Left cardiac atrium (tissue), 4 donors: ENCODE measurements at regions not wholly inside any gene's neighbourhood (a gene's known extent, or its start where the extent isn't known, plus 50 kb on each side); places are given as distances from the start of the nearest gene placed in this dataset.
A peak's percentile ranks its signal among the peaks of the same experiment; 100 is the strongest.
"Not testable (repeated sequence)": the region's sequence is repeated elsewhere in the genome, so short reads cannot be mapped to it uniquely, and the experiment has no call there.

ENCODE experiments used
- ATAC-seq, 2 donors: fragments of 200-7000 bp; cut with Tn5 transposase; one replicate each; pipeline ENCODE4 v1.9.1; 2020; ENCODE audit warnings: mild to moderate bottlenecking in 2 of 2, moderate library complexity in 2 of 2
- DNase-seq: peaks from one replicate; pipeline ENCODE4 v3.0.0-alpha.2; 2020
- intact Hi-C, 2 donors: fragments of 100-400 bp; cut with DNase I; formaldehyde crosslinking; loops; one replicate each; pipeline versions ENCODE4 v1.14.1 to v1.15.1; 2022 to 2023
- donor health status: DM: no; HTN: yes; CAD: no.
- donor health status: DM: no; HTN: yes; CAD: no; lungs with severe emphysema.
- donor health status: DM: yes; HTN: yes; CAD: no.
- donor health status: Dilated cardiomyopathy.

DNA sequence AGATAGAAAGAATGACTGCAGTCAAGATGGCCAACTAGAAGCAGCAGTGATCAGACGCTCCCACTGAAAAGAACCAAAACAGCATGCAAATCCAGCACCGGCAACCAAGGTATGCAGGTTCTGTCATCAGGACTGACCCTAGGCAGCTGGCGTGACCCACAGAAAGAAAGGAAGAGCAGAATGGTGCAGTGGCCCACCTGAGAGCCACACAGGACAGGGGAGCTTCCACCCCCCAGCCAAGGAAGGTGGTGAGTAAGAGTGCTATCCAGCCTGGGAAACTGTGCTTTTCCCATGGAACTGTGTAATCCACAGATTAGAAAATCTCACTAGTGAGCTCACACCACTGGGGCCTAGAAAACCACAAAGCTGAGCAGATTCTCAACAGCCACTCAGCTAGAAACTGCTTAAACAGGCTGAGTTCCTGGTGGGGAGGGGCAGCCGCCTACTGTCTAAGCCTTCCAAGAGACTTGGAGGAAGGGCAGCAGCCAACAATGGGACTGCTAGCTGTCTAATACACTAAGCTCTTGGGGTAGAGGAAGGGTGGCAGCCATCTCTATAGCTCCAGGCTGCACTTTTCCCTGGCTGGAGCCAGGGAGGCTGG, 127.9 kb downstream of the EVA1A start:
- intact Hi-C loops = no loop called here
- ATAC-seq = no peak
- no peak for DNase-seq

DNA sequence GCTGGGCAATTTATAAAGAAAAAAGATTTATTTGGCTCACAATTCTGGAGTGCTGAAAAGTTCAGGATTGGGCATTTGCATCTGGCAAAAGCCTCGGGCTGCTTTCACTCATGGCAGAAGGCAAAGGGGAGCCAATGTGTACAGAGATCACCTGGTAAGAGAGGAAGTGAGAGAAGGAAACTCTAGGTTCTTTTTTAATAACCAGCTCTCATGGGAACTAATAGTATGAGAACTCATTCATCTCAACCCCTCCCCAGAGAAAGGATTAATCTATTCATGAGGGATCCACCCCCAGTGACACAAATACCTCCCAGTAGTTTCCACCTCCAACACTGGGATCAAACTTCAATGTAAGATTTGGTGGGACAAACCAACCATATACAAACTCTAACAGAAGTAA, 129.0 kb downstream of the EVA1A start:
- intact Hi-C loops = no loop called here
- DNase-seq (no peak), ATAC-seq (no peak)

DNA sequence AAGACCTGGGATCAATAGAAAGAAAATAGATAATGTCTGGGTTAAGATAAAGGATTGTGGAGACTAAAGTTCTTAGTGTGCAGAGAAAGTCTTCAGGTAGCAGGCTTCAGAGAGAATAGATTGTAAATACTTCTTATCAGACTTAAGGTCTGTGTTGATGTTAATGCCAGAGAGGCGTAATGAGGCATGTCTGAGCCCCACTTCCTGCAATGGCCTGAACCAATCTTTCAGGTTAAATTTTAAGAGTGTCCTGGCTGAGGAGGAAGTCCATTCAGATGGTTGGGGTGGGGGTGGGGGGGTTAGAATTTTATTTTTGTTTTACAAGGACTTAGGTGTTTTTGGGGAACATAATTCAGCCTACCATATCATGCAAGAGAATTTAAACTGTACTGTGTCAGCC, 129.5 kb downstream of the EVA1A start:
- intact Hi-C loops = no loop called here
- no peak for DNase-seq
- ATAC-seq = no peak

DNA sequence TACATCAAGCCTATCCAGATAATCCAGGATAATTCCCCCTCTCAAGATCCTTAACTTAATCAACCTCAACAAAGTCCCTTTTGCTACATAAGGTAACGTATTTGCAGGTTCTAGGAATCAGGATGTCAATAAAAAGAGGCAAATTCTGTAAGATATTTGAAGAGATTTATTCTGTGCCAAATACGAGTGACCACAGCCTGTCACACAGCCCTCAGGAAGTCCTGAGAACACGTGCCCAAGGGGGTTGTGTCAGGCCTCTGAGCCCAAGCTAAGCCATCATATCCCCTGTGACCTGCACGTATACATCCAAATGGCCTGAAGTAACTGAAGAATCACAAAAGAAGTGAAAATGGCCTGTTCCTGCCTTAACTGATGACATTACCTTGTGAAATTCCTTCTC, 130.3 kb downstream of the EVA1A start:
- ATAC-seq, DNase-seq, intact Hi-C loops: not testable (repeated sequence)

DNA sequence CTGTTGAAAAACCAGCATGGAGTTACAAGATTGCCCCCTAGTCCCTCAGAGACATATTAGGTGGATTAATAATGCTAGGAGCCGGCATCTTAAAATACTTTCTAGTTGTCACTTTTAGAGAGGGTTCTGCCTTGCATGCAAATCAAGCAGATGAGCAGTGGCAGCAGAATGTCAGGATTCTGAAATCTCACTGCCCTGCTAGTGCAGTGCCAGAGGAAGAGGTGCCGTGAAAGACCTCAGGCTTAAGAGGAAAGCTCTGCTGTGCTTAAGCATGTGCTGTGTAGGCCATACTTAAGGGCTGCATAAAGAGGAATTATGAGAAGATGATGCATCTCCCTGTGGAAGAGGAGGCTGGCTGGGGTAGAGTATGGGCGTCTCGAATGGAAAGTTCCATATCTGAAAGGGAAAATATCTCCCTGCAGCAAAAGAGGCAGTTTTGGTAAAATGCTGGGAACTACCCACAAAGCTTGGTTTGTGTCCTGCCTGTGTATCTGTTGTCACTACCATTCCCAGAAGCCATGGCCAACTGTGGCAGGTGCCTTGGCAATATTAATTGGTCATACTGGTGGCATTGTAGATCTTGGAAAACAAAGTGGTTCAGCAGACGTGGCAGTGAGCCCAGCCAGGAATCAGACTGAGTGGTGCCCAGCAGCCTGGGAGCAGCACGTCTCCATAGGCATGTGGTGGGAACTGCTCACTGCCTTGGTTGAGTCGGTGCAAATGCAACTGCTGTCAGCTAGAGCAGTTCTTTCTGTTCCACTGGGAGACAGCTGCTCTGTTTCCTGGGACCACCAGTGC, 131.9 kb downstream of the EVA1A start:
- DNase-seq (no peak), ATAC-seq (no peak)
- intact Hi-C loops = no loop called here

DNA sequence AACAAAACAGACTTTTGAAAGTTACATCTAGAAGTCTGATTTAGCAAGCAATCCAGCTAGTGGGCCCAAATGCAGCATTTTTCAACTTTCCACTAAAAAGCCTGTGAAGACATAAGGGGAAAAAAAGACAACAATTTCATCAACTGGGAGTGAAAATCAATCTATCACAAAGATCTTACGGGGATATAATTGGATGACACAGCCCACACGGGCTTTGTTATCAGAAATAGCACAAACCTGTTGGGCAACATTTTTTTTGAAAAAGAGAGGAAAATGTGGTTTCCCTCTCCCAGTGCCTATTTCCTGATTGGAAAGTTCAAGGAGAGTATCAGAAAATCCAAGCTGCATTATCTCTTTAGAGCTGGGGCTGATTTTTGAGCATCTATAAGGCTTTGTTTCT, 132.7 kb downstream of the EVA1A start:
- no peak for ATAC-seq
- intact Hi-C loops = no loop called here
- no peak for DNase-seq

DNA sequence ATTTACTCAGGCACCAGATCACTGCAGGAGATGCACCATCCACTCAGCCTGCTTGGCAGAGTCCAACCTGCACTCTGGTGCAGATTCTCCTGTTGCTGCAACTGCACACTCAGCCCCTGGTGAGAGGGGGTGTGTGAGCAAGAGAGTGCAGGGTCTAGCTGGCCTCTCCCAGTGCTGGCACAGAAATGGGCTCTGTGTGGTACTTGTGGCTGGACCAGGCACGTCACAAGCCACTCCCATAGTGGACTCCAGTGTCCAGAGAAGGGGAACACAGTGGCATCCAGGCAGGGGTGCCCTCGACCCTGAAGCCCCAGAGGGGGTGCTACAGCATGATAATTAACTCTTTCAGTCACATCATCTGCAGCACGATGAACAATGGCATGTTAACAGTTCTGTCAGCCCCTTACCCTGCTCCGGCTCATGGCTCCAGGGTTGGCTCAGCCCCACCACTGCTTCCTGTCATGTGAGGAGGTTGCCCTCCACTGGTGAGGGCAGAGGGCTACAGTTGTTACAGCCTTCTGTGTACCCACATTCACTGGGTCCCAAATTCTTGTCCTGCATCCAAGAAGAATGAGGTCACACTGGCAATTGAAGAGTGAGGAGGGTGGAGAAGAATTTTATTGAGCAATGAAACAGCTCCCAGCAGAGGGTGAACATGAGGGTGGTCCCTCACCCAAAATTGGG, 135.7 kb downstream of the EVA1A start:
- ATAC-seq = no peak
- intact Hi-C loops = no loop called here
- no peak for DNase-seq

DNA sequence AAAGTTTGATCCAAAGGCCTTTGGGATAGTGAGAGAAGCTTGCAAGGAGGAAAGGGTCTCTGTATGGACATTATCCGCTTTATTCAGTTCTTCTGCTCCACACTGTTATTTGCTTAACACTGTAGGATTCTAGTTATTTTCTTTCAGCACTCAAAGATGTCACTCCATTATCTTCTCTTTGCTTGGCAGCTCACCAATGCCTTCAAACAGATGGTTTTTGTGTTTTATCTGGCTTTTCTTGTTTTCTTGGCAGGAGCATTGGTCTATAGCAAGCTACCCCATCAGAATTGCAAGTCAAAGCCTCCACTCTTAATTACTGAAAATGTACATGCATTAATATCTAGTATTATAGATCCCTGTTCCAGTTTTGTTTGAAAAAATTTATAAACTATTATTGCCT, 138.8 kb downstream of the EVA1A start:
- ATAC-seq (no peak), DNase-seq (no peak)
- intact Hi-C loops = no loop called here

DNA sequence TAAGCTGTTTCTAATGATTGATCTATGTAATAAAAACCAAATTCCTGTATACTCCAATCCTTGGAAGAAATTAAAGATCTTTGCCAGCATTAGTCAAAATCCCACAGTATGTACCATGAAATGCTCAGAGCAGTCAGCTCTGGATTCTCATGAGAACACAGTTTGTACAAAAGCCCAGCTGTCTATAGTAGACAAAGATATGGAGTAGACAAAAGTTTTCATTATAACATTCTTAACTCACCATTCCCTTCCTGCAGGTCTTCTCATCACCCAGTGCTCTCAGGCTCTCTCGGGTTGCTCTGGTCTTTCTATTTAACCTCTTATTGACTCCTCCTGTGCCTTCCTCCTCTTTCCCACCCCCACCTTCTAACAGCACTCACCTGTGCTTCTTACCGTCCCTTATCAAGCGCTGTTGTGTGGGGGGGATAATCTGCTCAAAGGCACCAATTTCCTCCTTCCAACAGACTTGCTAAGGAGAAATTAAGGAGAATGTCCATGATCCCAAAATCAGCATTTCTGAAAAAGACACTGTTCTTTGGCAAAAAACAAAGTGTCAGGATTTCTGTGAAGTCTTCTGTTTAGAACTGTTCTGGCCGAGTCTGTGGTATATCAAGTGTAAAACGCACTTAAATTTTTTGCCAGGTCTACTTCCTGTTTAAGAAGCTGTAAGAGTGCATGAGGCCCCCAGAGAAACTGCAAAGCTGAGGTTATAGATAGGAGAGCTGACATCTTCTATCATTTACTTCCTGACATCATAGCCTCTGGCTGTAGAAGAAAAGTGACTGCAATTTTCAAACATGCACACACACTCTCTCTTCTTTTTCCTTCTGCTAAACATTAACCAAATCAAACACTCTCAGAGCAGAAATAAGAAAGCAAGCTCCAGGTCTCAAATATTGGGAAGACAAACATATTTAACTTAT, 144.1 kb downstream of the EVA1A start:
- intact Hi-C loops = no loop called here
- ATAC-seq = no peak
- no peak for DNase-seq

DNA sequence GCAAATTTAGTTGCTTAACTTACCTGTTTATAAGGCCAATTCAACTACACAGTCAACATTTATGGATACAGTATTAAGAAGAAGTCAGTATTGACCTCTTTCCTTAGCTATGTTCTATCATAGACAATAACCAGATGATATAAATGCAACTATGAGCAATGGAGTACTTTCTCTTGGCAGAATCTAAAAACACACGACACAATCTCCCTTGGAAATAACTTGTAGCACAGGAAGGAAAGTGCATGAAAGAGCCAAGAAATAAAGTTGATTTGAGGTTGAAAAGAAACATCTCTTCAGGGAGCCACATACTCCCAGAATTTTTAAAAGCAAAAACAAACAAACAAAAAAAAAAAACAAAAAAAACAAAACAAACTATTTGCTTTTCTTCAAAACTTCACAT, 145.0 kb downstream of the EVA1A start:
- DNase-seq = no peak
- no peak for ATAC-seq

DNA sequence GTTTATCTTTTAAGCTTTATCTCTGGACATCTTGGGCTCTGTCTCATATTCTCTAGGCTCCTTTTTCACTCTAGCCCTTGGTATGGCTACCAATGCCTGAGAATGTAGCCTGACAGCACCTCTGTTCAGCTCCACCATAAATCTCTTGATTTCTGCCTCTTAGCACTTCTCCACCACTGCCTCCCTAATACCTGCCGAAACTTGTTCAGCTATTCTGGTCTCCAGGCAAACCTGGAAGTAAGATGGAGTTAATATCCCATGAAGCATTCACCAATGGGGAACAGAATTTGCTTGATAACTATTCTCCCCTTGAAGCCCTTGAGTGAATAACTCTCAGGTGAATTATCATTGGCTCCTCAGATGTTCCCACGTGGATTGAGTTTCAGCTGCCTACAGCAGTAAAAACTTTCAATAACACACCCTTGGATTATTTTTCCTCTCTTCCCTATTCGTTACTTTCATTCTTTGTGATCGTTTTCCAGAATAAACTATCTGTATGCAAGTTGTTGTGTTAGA, 145.6 kb downstream of the EVA1A start:
- no peak for DNase-seq
- intact Hi-C loops = no loop called here
- no peak for ATAC-seq

More for the DNA sequence above, 145.0 kb downstream of the EVA1A start:
- intact Hi-C loops = no loop called here

DNA sequence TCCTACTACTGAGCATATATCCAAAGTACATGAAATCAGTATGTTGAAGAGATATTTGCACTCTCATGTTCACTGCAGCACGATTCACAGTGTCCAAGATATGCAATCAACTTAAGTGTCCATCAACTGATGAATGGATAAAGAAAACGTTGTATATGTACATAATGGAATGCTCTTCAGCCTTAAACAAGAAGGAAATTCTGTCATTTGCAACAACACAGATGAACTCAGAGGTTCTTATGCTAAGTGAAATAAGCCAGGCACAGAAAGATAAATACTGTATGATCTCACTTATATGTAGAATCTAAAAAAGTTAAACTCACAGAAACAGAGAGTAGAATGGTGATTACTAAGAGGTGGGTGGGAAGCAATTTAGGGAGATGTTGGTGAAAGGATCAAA, 149.2 kb downstream of the EVA1A start:
- ATAC-seq (no peak), DNase-seq (no peak)
- intact Hi-C loops = no loop called here

DNA sequence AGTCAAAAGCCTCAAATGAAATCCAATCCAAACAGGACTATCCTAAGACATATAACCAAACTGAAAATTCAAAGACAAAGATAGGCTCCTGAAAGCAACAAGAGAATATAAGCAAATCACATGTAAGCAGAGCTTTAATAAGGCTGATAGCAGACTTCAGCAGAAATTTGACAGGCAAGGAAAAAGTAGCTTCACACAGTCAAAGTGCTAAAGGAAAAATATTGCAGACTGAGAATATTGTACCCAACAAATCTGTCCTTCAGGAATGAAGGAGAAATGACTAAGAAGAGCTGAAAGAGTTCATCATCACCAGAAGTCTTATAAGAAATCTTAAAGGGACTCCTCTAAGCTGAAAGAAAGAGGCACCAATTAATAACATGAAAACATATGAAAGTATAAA, 150.0 kb downstream of the EVA1A start:
- no peak for DNase-seq
- intact Hi-C loops = no loop called here
- ATAC-seq = no peak

DNA sequence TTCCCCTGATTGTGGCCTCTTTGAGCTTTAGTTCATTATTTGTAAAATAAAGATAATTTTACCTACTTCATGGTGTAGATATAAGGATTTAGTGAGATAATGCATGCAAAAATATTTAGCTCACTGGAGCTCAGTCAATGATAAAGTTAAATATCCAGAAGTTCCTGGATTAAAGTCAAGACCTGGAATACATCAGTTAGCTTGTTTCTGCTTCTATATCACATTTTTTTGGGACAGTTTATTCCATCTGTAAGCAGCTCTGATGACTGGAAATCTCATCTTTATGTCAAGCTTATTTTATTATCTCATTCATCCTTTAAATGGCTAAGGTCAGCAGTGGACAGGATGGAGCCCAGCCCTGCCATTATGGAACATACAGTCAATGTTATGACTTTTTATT, 152.0 kb downstream of the EVA1A start:
- intact Hi-C loops = loop anchor here in 1 of 2 donors (10.0 kb wide), 1 partner anchor 484 kb away; no protein-coding TSS in a partner anchor
- no peak for DNase-seq
- ATAC-seq = no peak

DNA sequence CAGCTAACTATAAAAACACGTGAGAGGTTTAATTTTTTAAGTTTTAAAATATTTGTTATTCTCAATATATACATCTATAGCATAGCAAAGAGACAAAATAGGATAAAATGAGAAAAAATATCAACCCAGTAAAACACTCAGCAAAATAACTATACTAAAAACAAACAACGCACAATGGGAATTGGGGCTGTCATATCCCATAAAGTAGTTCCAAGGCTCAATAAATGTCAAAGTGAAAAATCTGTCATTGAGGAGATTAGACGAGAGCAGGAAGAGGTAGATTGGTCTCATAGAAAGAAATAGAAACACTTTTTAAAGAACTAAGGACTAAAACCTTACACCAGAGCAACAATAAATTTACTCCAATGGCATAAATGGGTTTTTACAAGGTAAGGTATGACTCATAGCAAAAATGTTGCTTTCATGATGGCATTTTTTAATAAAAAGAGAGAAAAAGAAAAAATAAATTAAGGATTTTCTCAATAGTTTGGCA, 153.7 kb downstream of the EVA1A start:
- ATAC-seq (no peak), DNase-seq (no peak)
- intact Hi-C loops = loop anchor here in 1 of 2 donors (10.0 kb wide), 1 partner anchor 482 kb away; no protein-coding TSS in a partner anchor

DNA sequence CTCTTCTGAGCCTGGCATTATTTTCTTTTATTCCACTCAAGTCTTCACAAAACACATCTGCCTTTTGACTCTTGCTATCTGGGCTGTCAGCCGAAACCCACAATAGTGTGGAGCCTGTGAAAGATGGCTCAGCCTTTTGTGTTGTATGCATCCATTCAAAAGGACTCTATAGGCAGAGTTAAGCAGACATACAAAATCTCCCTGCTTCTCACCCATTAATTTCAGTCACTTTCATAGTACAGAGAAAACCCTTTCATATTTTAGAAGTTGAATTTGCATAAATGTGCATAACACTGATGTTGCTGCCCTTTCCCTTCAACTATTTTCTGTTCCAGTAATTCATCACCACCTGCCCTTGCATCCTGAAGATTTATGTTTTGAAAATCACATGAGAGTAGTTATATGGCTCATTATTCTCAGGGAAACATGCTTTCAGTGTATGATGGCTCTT, 154.6 kb downstream of the EVA1A start:
- ATAC-seq (no peak), DNase-seq (no peak)
- intact Hi-C loops = loop anchor here in 1 of 2 donors (10.0 kb wide), 1 partner anchor 481 kb away; no protein-coding TSS in a partner anchor

DNA sequence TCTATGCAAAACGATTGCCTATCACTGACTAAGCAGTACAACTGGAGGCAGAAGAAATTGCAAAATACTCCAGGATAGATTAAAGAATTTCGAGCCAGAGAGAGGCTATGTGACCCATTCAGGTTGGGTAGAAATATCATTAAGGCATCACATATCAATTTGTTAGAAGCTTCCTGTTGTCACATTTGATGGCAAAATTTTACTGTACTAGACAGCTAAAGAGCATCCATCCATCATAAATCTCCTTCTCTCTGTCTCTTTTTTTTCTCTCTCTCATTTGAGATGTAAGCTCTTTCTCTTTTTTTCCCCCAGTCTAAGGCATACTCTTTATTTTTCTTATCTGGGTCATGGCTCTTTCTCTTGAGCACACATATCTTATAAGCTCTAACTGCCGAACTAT, 155.7 kb downstream of the EVA1A start:
- ATAC-seq (no peak), DNase-seq (no peak)
- intact Hi-C loops = loop anchor here (2.0 to 10.0 kb wide), 3 partner anchors 338 to 486 kb away; no protein-coding TSS in a partner anchor

DNA sequence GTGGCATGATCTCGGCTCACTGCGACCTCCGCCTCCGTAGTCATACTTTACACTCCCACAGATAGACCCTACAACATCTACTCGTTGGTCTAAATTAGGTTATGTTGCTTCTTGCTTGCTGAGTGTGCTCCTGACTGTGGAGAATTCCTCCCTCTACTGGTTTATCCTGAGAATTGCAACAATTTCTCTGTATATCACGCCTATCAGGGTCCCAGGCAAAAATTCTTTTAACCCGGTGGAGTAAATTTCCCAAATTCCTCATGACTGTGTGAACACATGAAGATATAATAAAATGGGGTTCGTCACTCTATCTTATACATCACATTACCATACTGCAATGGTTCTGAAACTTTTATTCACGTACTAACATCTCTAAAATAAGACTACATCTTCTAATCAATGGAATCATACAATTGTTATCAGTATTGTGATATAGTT, 156.7 kb downstream of the EVA1A start:
- intact Hi-C loops = loop anchor here (2.0 to 10.0 kb wide), 3 partner anchors 337 to 485 kb away; no protein-coding TSS in a partner anchor
- peak; percentile 55 to 60 for ATAC-seq
- no peak for DNase-seq

DNA sequence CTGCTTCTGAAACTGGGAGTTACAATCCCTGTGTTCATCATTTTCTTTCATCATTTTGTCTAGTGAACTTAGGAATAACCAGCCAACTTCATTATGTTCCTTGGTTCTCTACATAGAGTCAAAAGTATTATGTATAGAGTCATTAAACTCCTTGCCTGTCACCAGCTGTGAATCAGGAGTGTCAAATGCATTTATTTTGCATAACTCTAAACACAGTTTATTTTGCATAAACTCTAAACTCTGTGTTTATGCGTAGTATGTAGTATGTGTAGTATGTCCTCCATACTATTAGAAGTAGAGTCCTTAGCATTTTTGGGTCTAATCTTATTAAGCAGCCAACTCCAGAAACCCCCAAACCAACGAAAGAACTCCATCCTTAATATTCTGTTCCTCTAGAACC, 164.4 kb downstream of the EVA1A start:
- DNase-seq = no peak
- intact Hi-C loops = no loop called here
- ATAC-seq = no peak
